Panc1 (cell line): ENCODE measurements at regions not wholly inside any gene's neighbourhood (a gene's known extent, or its start where the extent isn't known, plus 50 kb on each side); places are given as distances from the start of the nearest gene placed in this dataset.

Experiments used
- CTCF ChIP-seq: fragments of 450-650 bp; IDR thresholded peaks from 2 replicates; pipeline ENCODE4 v1.5.1; 2017; ENCODE audit warnings: mild to moderate bottlenecking
- POLR2AphosphoS5 ChIP-seq: IDR thresholded peaks from 2 replicates; pipeline ENCODE4 v1.6.1; 2012; ENCODE audit warnings: mild to moderate bottlenecking, low read depth, low read length, moderate library complexity
- REST ChIP-seq, 2 experiments: IDR thresholded peaks; 2 replicates each; pipeline ENCODE4 v1.6.1; 2011 to 2012; ENCODE audit warnings: low read depth in 2 of 2, control low read depth in 1 of 2, low read length in 1 of 2, mild to moderate bottlenecking in 1 of 2, moderate library complexity in 1 of 2; ENCODE audit not compliant: insufficient read depth in 1 of 2
- SIN3A ChIP-seq: IDR thresholded peaks from 2 replicates; pipeline ENCODE4 v1.6.1; 2012; ENCODE audit warnings: low read depth, mild to moderate bottlenecking, low read length, moderate library complexity, borderline replicate concordance; ENCODE audit not compliant: insufficient read depth
- TCF7L2 ChIP-seq: IDR thresholded peaks from 2 replicates; pipeline ENCODE4 v1.6.1; 2011; ENCODE audit warnings: mild to moderate bottlenecking, low read depth, low read length, inconsistent platforms

GRCh38 chr5:30596495-30597064 is 596.9 kb upstream of the CDH6 start:
- TF ChIP-seq CTCF (no peak), POLR2AphosphoS5 (no peak), TCF7L2 (no peak), SIN3A (no peak), REST (IDR thresholded peaks at IDR 0.05; ENCODE audit: insufficient read depth in 1 of 2, low read depth in 2 of 2, low read length in 1 of 2) (no peak)
